PC-3 (cell line): ENCODE measurements at regions not wholly inside any gene's neighbourhood (a gene's known extent, or its start where the extent isn't known, plus 50 kb on each side); places are given as distances from the start of the nearest gene placed in this dataset.

Experiments
- CTCF ChIP-seq: fragments of 300-600 bp; sonication (generic); conservative IDR thresholded peaks from 2 replicates; pipeline ENCODE4 v1.5.1; 2017; ENCODE audit warnings: antibody characterized with exemption, low read depth, mild to moderate bottlenecking, low read length
- EZH2 ChIP-seq: fragments of 300-600 bp; sonication (generic); IDR thresholded peaks from one replicate; pipeline ENCODE4 v1.6.1; 2017; ENCODE audit warnings: antibody characterized with exemption, mild to moderate bottlenecking, low read length; ENCODE audit not compliant: unreplicated experiment
- EZH2phosphoT487 ChIP-seq: fragments of 300-600 bp; sonication (generic); IDR thresholded peaks from 2 replicates; pipeline ENCODE4 v1.6.1; 2018; ENCODE audit warnings: mild to moderate bottlenecking, antibody characterized with exemption, low read length, borderline replicate concordance

GRCh38 chr17:22694362-22695227 lies 1002.3 kb downstream of the KCNJ18 start:
- TF ChIP-seq CTCF (peak; percentile 24), EZH2phosphoT487 (no peak), EZH2 (no peak)
